Heart left ventricle (tissue), 16 donors: ENCODE measurements at regions not wholly inside any gene's neighbourhood (a gene's known extent, or its start where the extent isn't known, plus 50 kb on each side); places are given as distances from the start of the nearest gene placed in this dataset.
A peak's percentile ranks its signal among the peaks of the same experiment; 100 is the strongest.

ENCODE experiments used
- ATAC-seq, 4 donors: fragments of 200-7000 bp; cut with Tn5 transposase; one replicate each; pipeline ENCODE4 v1.9.1; 2020 to 2022; ENCODE audit warnings: moderate library complexity in 4 of 4, mild to moderate bottlenecking in 3 of 4, moderate number of reproducible peaks in 1 of 4
- DNase-seq, 5 donors: peaks; one replicate each; pipeline ENCODE4 v3.0.0-alpha.2; 2020
- H3K27ac ChIP-seq, 12 donors: fragments of 200-600 bp; sonication (generic) in 4 of 12; one replicate each; pipeline versions ENCODE4 v1.5.0 to v1.8.0; 2016 to 2022; ENCODE audit warnings: mild to moderate bottlenecking in 2 of 12
- H3K27me3 ChIP-seq, 9 donors: fragments of 200-600 bp; sonication (generic) in 2 of 9; one replicate each; pipeline versions ENCODE4 v1.5.1 to v1.8.0; 2016 to 2022; ENCODE audit warnings: mild to moderate bottlenecking in 3 of 9
- H3K36me3 ChIP-seq, 9 donors: fragments of 200-600 bp; sonication (generic) in 2 of 9; one replicate each; pipeline versions ENCODE4 v1.5.0 to v1.8.0; 2018 to 2022; ENCODE audit warnings: mild to moderate bottlenecking in 2 of 9
- H3K4me1 ChIP-seq, 12 donors: fragments of 200-600 bp; sonication (generic) in 4 of 12; one replicate each; pipeline versions ENCODE4 v1.5.0 to v1.8.0; 2016 to 2022; ENCODE audit warnings: mild to moderate bottlenecking in 3 of 12
- H3K4me3 ChIP-seq, 12 donors: fragments of 200-600 bp; sonication (generic) in 4 of 12; one replicate each; pipeline versions ENCODE4 v1.5.0 to v1.8.0; 2017 to 2022; ENCODE audit warnings: mild to moderate bottlenecking in 9 of 12, moderate library complexity in 4 of 12
- H3K9me3 ChIP-seq, 12 donors: fragments of 200-600 bp; sonication (generic) in 4 of 12; one replicate each; pipeline versions ENCODE4 v1.5.0 to v1.8.0; 2016 to 2022; ENCODE audit warnings: mild to moderate bottlenecking in 1 of 12
- POLR2A ChIP-seq, 2 donors: fragments of 450-650 bp; IDR thresholded peaks; one replicate each; pipeline ENCODE4 v1.6.1; 2017; ENCODE audit warnings: antibody characterized with exemption in 2 of 2, mild to moderate bottlenecking in 2 of 2, moderate library complexity in 2 of 2
- WGBS, 4 donors: extraction: QIAGEN DNeasy Blood & Tissue Kit in 2 of 4; methylation state at CpG; one replicate each; pipeline versions ENCODE4 v1.1.5 to v1.1.7; 2013 to 2018; 5-methylcytosine and 5-hydroxymethylcytosine counted together
- intact Hi-C, 10 donors: fragments of 100-400 bp; cut with DNase I; formaldehyde crosslinking; loops; one replicate each; pipeline versions ENCODE4 v1.11.1 to v1.14.2; 2022
- TF ChIP-seq, protein P1 (sequence below), 12 donors: fragments of 200-600 bp; sonication (generic) in 4 of 12; IDR thresholded peaks; one replicate each; pipeline versions ENCODE4 v1.5.0 to v1.8.0; 2018 to 2022; ENCODE audit warnings: antibody characterized with exemption in 12 of 12, mild to moderate bottlenecking in 5 of 12
- donor health status: ischemic (EF 13 %, LVEDD 7.1; RV severe dilation, severe dysfunction).
- donor health status: healthy with polysubstance abuse.
- donor health status: DM: no; HTN: yes; CAD: no.
- donor health status: DM: no; HTN: no; CAD: no.
- donor health status: ischemic (EF 25% LVEDD 6.9; RV normal size, moderate dysfunction).
- donor health status: ischemic (EF 25% LVEDD 5.7; RV mildly dilated, moderate dysfunction).
- donor health status: healthy.
- donor health status: DM: yes; HTN: yes; CAD: no.
- donor health status: ischemic (EF 35%, LVEDD 5.7; RV mildly dilated, moderate dysfunction).
- donor health status: nonischemic (EF 11% LVEDD 7.7; RV severe dilation, severe dysfunction).
- donor health status: DM: yes; HTN: yes; CAD: no.
- donor health status: PGD.
- donor health status: ischemic (EF 29% LVEDD 5.4; RV normal size, mild dysfunction).
- donor health status: nonischemic (EF 23%, LVEDD 6.1; RV moderate dilation, normal function).

DNA sequence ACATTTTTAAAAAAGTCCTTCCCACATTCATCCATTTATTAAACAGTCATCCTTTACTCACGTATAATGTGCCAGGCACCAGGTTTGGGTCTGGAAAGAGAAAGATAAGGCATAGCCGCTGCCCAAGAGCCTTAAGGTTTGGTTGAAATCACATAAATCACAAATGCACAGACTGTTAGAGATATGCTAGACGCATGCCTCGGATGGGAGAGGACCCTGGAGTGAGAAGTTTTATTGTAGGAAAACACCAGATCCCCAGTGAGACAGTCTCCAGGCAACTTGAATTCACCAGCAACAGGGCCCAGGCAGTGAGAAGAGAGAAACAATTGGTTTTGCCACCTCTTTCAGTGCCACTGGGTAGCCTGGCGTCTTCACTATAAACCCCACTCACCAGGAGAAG is 305.9 kb upstream of the AMIGO2 start:
- Histone ChIP-seq H3K4me3 (no peak overlapping the region), H3K36me3 (no peaks in the 10 kb centered on the region), H3K4me1 (peaks cover 0 to 12% (median 6%) of the 10 kb centered on the region in 12 donors), H3K27ac (no peak overlapping the region), H3K9me3 (no peaks in the 10 kb centered on the region), H3K27me3 (no peaks in the 10 kb centered on the region)
- TF ChIP-seq, protein P1, sequence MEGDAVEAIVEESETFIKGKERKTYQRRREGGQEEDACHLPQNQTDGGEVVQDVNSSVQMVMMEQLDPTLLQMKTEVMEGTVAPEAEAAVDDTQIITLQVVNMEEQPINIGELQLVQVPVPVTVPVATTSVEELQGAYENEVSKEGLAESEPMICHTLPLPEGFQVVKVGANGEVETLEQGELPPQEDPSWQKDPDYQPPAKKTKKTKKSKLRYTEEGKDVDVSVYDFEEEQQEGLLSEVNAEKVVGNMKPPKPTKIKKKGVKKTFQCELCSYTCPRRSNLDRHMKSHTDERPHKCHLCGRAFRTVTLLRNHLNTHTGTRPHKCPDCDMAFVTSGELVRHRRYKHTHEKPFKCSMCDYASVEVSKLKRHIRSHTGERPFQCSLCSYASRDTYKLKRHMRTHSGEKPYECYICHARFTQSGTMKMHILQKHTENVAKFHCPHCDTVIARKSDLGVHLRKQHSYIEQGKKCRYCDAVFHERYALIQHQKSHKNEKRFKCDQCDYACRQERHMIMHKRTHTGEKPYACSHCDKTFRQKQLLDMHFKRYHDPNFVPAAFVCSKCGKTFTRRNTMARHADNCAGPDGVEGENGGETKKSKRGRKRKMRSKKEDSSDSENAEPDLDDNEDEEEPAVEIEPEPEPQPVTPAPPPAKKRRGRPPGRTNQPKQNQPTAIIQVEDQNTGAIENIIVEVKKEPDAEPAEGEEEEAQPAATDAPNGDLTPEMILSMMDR (IDR thresholded peaks at IDR 0.05) = no peak
- no peak for TF ChIP-seq POLR2A (IDR thresholded peaks at IDR 0.05)
- 86 to 94% (median 90%) methylated on average over 5 of the region's 5 CpGs for WGBS, 4 donors
- DNase-seq (no peak), ATAC-seq (no peak)
- intact Hi-C loops = no loop called here

DNA sequence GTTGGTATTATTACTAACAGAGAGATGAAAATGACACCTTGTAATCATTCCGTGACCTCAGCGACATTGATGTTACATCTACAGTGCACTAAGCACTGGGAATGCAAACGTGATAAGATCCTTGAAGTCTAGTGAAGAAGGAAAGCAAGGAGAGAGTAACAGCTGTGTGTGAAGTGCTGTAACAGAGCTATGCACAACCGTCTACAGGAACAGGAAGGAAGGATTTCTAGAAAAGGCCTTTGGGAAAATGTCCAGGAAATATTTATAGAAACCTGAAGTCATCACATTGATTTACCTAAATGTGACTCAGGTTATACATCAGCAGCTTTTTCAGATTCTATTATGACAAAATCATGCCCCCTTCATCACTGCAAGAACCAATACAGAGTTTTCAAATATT is 304.2 kb upstream of the AMIGO2 start:
- TF ChIP-seq, protein P1 (IDR thresholded peaks at IDR 0.05) = no peak
- TF ChIP-seq POLR2A (IDR thresholded peaks at IDR 0.05) = no peak
- 10 to 19% (median 13%) methylated on average over 4 of the region's 4 CpGs for WGBS, 4 donors
- no peak for DNase-seq
- Histone ChIP-seq H3K4me3 (no peak overlapping the region), H3K27ac (no peak overlapping the region), H3K27me3 (no peaks in the 10 kb centered on the region), H3K36me3 (no peaks in the 10 kb centered on the region), H3K9me3 (no peaks in the 10 kb centered on the region), H3K4me1 (peaks cover 0 to 19% (median 7%) of the 10 kb centered on the region in 12 donors)
- intact Hi-C loops = no loop called here
- ATAC-seq = peak in 3 of 4 donors; percentile 36 to 70 (median 56)

DNA sequence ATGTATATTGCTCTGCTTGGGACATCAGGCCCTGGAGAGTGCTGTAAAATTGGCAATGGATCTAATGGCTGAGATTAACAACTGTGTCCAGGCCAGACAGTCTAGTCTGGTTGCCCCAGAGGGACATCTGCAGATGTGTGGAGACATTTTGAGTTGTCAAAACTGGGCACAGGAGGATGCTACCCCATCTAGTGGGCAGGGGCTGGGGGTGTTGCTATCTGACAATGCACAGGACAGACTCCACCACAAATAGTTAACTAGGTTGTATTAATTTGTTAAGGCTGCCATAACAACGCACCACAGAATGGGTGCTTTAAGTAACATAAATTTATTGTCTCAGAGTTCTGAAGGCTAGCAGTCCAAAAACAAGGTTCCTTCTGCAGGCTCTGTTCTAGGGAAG is 302.5 kb upstream of the AMIGO2 start:
- Histone ChIP-seq H3K36me3 (no peaks in the 10 kb centered on the region), H3K27me3 (no peaks in the 10 kb centered on the region), H3K4me3 (no peak overlapping the region), H3K9me3 (no peaks in the 10 kb centered on the region), H3K4me1 (peaks cover 0 to 33% (median 16%) of the 10 kb centered on the region in 12 donors), H3K27ac (no peak overlapping the region)
- 94 to 100% (median 99%) methylated on average over 1 of the region's 1 CpG for WGBS, 4 donors
- ATAC-seq = no peak
- TF ChIP-seq, protein P1 (IDR thresholded peaks at IDR 0.05) = no peak
- no peak for TF ChIP-seq POLR2A (IDR thresholded peaks at IDR 0.05)
- no peak for DNase-seq
- intact Hi-C loops = no loop called here

DNA sequence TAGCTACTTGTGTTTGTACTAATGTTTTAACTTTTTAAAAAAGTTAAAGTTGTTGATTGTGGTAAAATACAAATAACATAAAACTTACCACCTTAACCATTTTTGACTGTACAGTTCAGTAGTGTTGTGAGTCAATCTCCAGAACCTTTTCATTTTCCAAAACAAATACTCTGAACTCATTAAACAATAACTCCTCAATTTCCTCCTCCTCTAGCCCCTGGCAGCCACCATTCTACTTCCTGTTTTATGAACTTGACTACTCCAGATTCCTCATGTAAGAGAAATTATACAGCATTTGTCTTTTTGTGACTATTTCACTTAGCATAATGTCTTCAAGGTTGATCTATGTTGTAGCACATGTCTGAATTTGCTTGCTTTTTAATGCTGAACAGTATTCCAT is 299.1 kb upstream of the AMIGO2 start:
- Histone ChIP-seq H3K27me3 (no peaks in the 10 kb centered on the region), H3K27ac (peak overlapping the region in 5 of 12 donors; percentile 12 to 85 (median 45)), H3K36me3 (no peaks in the 10 kb centered on the region), H3K9me3 (peaks cover 0 to 6% (median 0%) of the 10 kb centered on the region in 12 donors), H3K4me1 (peaks cover 0 to 31% (median 12%) of the 10 kb centered on the region in 12 donors), H3K4me3 (no peak overlapping the region)
- ATAC-seq (no peak), DNase-seq (no peak)
- intact Hi-C loops = no loop called here
- TF ChIP-seq POLR2A (IDR thresholded peaks at IDR 0.05) = no peak
- TF ChIP-seq, protein P1 (IDR thresholded peaks at IDR 0.05) = no peak
